A549 (cell line): ENCODE measurements at regions not wholly inside any gene's neighbourhood (a gene's known extent, or its start where the extent isn't known, plus 50 kb on each side); places are given as distances from the start of the nearest gene placed in this dataset.

Experiments
- BCL3 ChIP-seq: fragments of >200 bp; sonication (Bioruptor Twin); formaldehyde crosslinking; IDR thresholded peaks from 3 replicates; pipeline ENCODE4 v1.6.1; 2016
- CHD2 ChIP-seq: fragments of 150-350 bp; IDR thresholded peaks from 2 replicates; pipeline ENCODE4 v1.6.1; 2014; ENCODE audit warnings: low read length; ENCODE audit not compliant: partially characterized antibody
- CTCF ChIP-seq: fragments of >200 bp; sonication (Bioruptor Twin); formaldehyde crosslinking; IDR thresholded peaks from 3 replicates; pipeline ENCODE4 v1.5.1; 2016
- HOXB5 ChIP-seq: fragments of 250-450 bp; sonication (Bioruptor Pico); IDR thresholded peaks from 2 replicates; pipeline ENCODE4 v1.5.0; 2020; ENCODE audit warnings: mild to moderate bottlenecking, moderate library complexity
- JUNB ChIP-seq: fragments of >200 bp; sonication (Bioruptor Twin); formaldehyde crosslinking; IDR thresholded peaks from 2 replicates; pipeline ENCODE4 v1.6.1; 2016
- MYC ChIP-seq: IDR thresholded peaks from 2 replicates; pipeline ENCODE4 v1.6.1; 2012; ENCODE audit warnings: mild to moderate bottlenecking, inconsistent platforms, low read length, improper control_type of control experiment, borderline replicate concordance
- POLR2A ChIP-seq: IDR thresholded peaks from 2 replicates; pipeline ENCODE4 v1.6.1; 2012; ENCODE audit warnings: mild to moderate bottlenecking, low read length
- POLR2AphosphoS2 ChIP-seq: conservative IDR thresholded peaks from 2 replicates; pipeline ENCODE4 v1.6.1; 2012; ENCODE audit warnings: low read length, improper control_type of control experiment, inconsistent platforms
- ZNF302 ChIP-seq: fragments of 250-450 bp; sonication (Bioruptor Pico); IDR thresholded peaks from 2 replicates; pipeline ENCODE4 v1.9.0; 2021; ENCODE audit warnings: inconsistent platforms, mild to moderate bottlenecking, moderate library complexity

- TF ChIP-seq CTCF (no peak), MYC (no peak), BCL3 (no peak), JUNB (no peak), ZNF302 (no peak), POLR2AphosphoS2 (no peak), HOXB5 (no peak), POLR2A (no peak), CHD2 (no peak)
Measured at GRCh38 chr9:106773750-106774149, 89.2 kb upstream of the ZNF462 start.
